Activated naive CD4-positive, alpha-beta T cell treated with anti-CD3 and anti-CD28 coated beads, Interleukin-2, amount 10 ng/mL, durations not matched to agents 7 days and 5 days (primary cell): ENCODE measurements at regions not wholly inside any gene's neighbourhood (a gene's known extent, or its start where the extent isn't known, plus 50 kb on each side); places are given as distances from the start of the nearest gene placed in this dataset.
A peak's percentile ranks its signal among the peaks of the same experiment; 100 is the strongest.

Experiments used
- CTCF ChIA-PET: fragments of 350-600 bp; sonication (Branson Sonifier 250); formaldehyde crosslinking; loops from one replicate; lab custom pipeline; 2021; ENCODE audit warnings: antibody characterized with exemption; lab: Charles Lee
- DNase-seq: peaks from one replicate; pipeline ENCODE4 v3.0.0-alpha.2; 2020
- H3K27ac Mint-ChIP-seq: one replicate; pipeline ENCODE4 v1.8.0; 2021; ENCODE audit warnings: mild to moderate bottlenecking, moderate library complexity, mixed read lengths
- H3K27me3 Mint-ChIP-seq: one replicate; pipeline ENCODE4 v1.8.0; 2021; ENCODE audit warnings: mild to moderate bottlenecking, mixed read lengths
- H3K36me3 Mint-ChIP-seq: one replicate; pipeline ENCODE4 v1.8.0; 2021; ENCODE audit warnings: mixed read lengths
- H3K4me1 Mint-ChIP-seq: one replicate; pipeline ENCODE4 v1.8.0; 2021; ENCODE audit warnings: mixed read lengths
- H3K4me3 Mint-ChIP-seq: one replicate; pipeline ENCODE4 v1.8.0; 2021; ENCODE audit warnings: mild to moderate bottlenecking, moderate library complexity, mixed read lengths
- H3K9me3 Mint-ChIP-seq: one replicate; pipeline ENCODE4 v1.8.0; 2021; ENCODE audit warnings: mixed read lengths

DNA sequence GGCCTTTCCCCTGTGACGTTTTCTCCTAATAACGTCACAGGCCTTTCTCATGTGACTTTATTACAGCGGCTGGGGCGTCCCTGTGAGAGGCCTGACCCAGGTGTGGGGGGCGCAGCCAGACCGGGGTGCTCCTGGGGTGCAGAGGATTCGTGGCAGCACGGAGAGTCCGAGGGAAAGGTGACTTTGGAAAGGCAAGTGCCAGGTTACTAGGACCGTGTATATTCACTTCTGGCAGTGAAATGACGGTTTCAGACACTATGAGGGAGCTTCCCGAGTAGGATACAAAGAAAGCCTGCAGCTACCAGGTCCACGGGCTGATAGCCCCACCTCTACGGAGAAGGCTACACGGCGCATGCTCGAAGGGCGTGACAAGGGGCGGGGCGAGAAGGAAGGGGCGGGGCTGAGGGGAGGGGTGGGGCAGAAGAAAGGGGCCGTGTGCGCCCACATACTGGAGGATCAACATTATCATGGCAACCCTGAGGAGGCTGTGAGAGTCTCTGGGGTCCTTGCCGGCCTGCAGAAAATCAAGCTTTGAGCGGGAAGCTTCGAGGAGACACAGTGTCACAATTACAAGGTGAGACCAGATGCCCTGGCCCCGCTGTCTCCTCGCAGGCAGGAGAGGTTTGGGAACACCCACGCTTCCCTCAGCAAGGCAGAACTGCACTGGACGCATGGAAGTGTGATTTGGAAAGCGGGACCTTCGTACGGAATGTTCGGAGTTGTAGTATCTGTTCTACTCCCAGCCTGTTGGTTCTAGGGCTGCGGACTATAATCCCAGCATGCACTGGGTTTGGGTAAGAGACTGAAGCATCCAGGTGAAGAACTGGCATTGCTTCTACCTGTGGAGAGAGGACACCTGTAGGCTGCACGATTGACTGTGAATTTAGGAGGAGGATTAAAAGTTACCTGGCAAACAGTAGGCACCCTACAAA is 54.4 kb upstream of the ZNF337 start:
- CTCF ChIA-PET = no interaction called here
- Mint-ChIP-seq H3K36me3 (no peaks in the 10 kb centered on the region), H3K27me3 (peaks cover 3% of the 10 kb centered on the region), H3K4me1 (peaks cover 16% of the 10 kb centered on the region), H3K4me3 (peak overlapping the region; percentile 78), H3K9me3 (no peaks in the 10 kb centered on the region), H3K27ac (peak overlapping the region; percentile 80)
- peak; percentile 63 for DNase-seq

DNA sequence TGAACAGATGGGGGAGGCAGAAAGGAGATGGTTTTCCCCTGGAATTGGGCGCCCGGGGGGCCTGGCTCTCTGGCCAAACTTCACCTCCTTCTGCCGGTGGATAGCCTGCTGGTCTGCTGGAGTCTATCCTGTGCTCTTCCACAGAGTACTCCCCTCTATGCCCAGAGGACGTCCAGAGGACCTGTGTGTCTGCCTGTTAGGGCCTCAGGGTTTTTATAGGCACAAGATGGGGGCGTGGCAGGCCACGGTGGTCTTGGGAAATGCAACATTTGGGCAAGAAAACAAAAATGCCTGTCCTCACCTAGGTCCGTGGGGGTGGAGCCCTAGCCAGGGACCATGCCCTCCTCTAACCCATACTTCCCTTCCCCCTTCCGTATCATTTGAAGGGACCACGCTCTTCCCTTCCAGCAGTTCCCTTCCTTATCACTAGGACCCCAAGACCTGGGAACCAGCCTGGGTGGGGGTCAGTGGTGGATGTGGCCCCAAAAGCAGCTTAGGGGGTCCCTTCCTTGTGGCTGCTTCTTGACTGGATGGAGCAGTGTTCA is 53.6 kb upstream of the ZNF337 start:
- no peaks in the 10 kb centered on the region for H3K9me3 Mint-ChIP-seq
- CTCF ChIA-PET = no interaction called here
- no peak for DNase-seq

DNA sequence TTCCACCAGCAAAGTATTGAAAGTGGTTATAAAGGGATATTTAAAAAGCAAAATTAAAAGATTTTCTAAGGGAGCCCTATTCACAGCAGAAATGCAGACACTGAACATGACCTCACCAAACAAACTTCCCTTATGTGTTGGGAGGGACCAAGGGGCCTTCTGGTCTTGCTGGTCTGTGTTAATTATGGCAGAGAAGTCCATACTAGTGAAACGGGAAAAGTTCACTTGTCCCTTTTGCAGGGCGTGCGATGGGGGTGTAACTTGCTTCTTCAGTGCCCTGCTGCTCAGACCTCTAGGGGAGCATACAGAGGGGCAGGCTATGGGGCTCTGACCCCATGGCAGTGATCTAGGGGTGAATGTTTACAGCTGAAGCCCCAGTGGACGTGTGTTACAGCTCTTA is 53.0 kb upstream of the ZNF337 start:
- peaks cover 3% of the 10 kb centered on the region for H3K27me3 Mint-ChIP-seq
- H3K4me1 Mint-ChIP-seq = peaks cover 16% of the 10 kb centered on the region
- CTCF ChIA-PET = no interaction called here
- no peak for DNase-seq
- no peak overlapping the region for H3K27ac Mint-ChIP-seq
- H3K36me3 Mint-ChIP-seq = no peaks in the 10 kb centered on the region
- no peaks in the 10 kb centered on the region for H3K9me3 Mint-ChIP-seq
- H3K4me3 Mint-ChIP-seq = peak overlapping the region; percentile 4

More for the DNA sequence above, 53.6 kb upstream of the ZNF337 start:
- Mint-ChIP-seq H3K36me3 (no peaks in the 10 kb centered on the region), H3K4me3 (peak overlapping the region; percentile 78), H3K27ac (no peak overlapping the region), H3K27me3 (peaks cover 3% of the 10 kb centered on the region), H3K4me1 (peaks cover 16% of the 10 kb centered on the region)
